DOHH2 (cell line): ENCODE measurements at regions not wholly inside any gene's neighbourhood (a gene's known extent, or its start where the extent isn't known, plus 50 kb on each side); places are given as distances from the start of the nearest gene placed in this dataset.
"Not testable (repeated sequence)": the region's sequence is repeated elsewhere in the genome, so short reads cannot be mapped to it uniquely, and the experiment has no call there.

Experiments used
- H3F3A ChIP-seq: fragments of 200-600 bp; sonication (generic), shearing (Covaris generic); 2 replicates; pipeline ENCODE4 v1.6.0; 2016; ENCODE audit warnings: antibody characterized with exemption, mild to moderate bottlenecking; ENCODE audit not compliant: control insufficient read depth, insufficient read depth
- H3K27ac ChIP-seq: fragments of 200-600 bp; sonication (generic); 2 replicates; pipeline ENCODE4 v1.5.1; 2014; ENCODE audit warnings: low read depth, mild to moderate bottlenecking, low read length, moderate library complexity
- H3K27me3 ChIP-seq: fragments of 200-600 bp; sonication (generic); 2 replicates; pipeline ENCODE4 v1.6.1; 2014; ENCODE audit warnings: mild to moderate bottlenecking, low read length, mixed read lengths; ENCODE audit not compliant: control insufficient read depth
- H3K36me3 ChIP-seq: fragments of 200-600 bp; sonication (generic); 2 replicates; pipeline ENCODE4 v1.6.1; 2014; ENCODE audit warnings: mild to moderate bottlenecking, low read length, moderate library complexity, mixed read lengths; ENCODE audit not compliant: control insufficient read depth
- H3K4me1 ChIP-seq: fragments of 200-600 bp; sonication (generic); 2 replicates; pipeline ENCODE4 v1.6.1; 2014; ENCODE audit warnings: mild to moderate bottlenecking, low read length, mixed read lengths; ENCODE audit not compliant: control insufficient read depth
- H3K4me2 ChIP-seq: fragments of 200-600 bp; sonication (generic); 2 replicates; pipeline ENCODE4 v1.6.0; 2014; ENCODE audit warnings: mild to moderate bottlenecking, low read length, moderate library complexity
- H3K4me3 ChIP-seq: fragments of 200-600 bp; sonication (generic); 2 replicates; pipeline ENCODE4 v1.5.1; 2014; ENCODE audit warnings: mild to moderate bottlenecking, low read length, mixed read lengths
- H3K79me2 ChIP-seq: fragments of 200-600 bp; sonication (generic); 2 replicates; pipeline ENCODE4 v1.6.1; 2014; ENCODE audit warnings: mild to moderate bottlenecking, low read length, mixed read lengths; ENCODE audit not compliant: control insufficient read depth
- H3K9me2 ChIP-seq: fragments of 200-600 bp; sonication (generic); replicated peaks from 2 replicates; pipeline ENCODE4 v1.6.1; 2014; ENCODE audit warnings: mild to moderate bottlenecking, low read length, mixed read lengths; ENCODE audit not compliant: control insufficient read depth
- H3K9me3 ChIP-seq: fragments of 200-600 bp; sonication (generic); 2 replicates; pipeline ENCODE4 v1.6.1; 2014; ENCODE audit warnings: antibody characterized with exemption, low read length, mixed read lengths; ENCODE audit not compliant: control insufficient read depth, insufficient read depth
- H4K20me1 ChIP-seq: fragments of 200-600 bp; sonication (generic); 2 replicates; pipeline ENCODE4 v1.6.0; 2014; ENCODE audit warnings: low read depth, mild to moderate bottlenecking, antibody characterized with exemption, low read length, moderate library complexity; ENCODE audit not compliant: control insufficient read depth, insufficient read depth
- CTCF ChIP-seq: fragments of 200-600 bp; sonication (generic); IDR thresholded peaks from one replicate; pipeline ENCODE4 v1.5.1; 2014; ENCODE audit warnings: antibody characterized with exemption, mild to moderate bottlenecking, low read depth, low read length; ENCODE audit not compliant: poor library complexity, severe bottlenecking
- EZH2phosphoT487 ChIP-seq: fragments of 200-600 bp; sonication (generic); IDR thresholded peaks from 2 replicates; pipeline ENCODE4 v1.6.1; 2017; ENCODE audit warnings: borderline replicate concordance, mild to moderate bottlenecking, antibody characterized with exemption, low read length, moderate library complexity, mixed read lengths

- H3F3A ChIP-seq: no peaks in the 10 kb centered on the region
- no peaks in the 10 kb centered on the region for H3K9me2 ChIP-seq
- H3K4me2 ChIP-seq: no peak overlapping the region
- TF ChIP-seq EZH2phosphoT487 (no peak), CTCF (peak; percentile 61)
- H3K27ac ChIP-seq: no peak overlapping the region
- no peaks in the 10 kb centered on the region for H3K4me1 ChIP-seq
- H4K20me1 ChIP-seq: no peaks in the 10 kb centered on the region
- no peaks in the 10 kb centered on the region for H3K9me3 ChIP-seq
- H3K79me2 ChIP-seq: no peaks in the 10 kb centered on the region
- no peaks in the 10 kb centered on the region for H3K36me3 ChIP-seq
- H3K27me3 ChIP-seq: no peaks in the 10 kb centered on the region
- no peak overlapping the region for H3K4me3 ChIP-seq
Observed at GRCh38 chr15:77870195-77871065, 207.1 kb downstream of the TBC1D2B start.

GRCh38 chr15:77869021-77869895 lies 208.3 kb downstream of the TBC1D2B start:
- Histone ChIP-seq H4K20me1 (no peaks in the 10 kb centered on the region), H3K9me2 (no peaks in the 10 kb centered on the region), H3K4me3 (no peak overlapping the region), H3F3A (no peaks in the 10 kb centered on the region), H3K27me3 (no peaks in the 10 kb centered on the region), H3K79me2 (no peaks in the 10 kb centered on the region), H3K4me2 (no peak overlapping the region), H3K9me3 (no peaks in the 10 kb centered on the region), H3K27ac (no peak overlapping the region), H3K4me1 (no peaks in the 10 kb centered on the region), H3K36me3 (no peaks in the 10 kb centered on the region)
- TF ChIP-seq EZH2phosphoT487: no peak
- TF ChIP-seq CTCF: no peak

- H3K79me2 ChIP-seq, H3K4me1 ChIP-seq, H4K20me1 ChIP-seq, H3K27me3 ChIP-seq, H3K4me2 ChIP-seq, H3K36me3 ChIP-seq, H3F3A ChIP-seq, H3K27ac ChIP-seq, H3K4me3 ChIP-seq, H3K9me3 ChIP-seq, H3K9me2 ChIP-seq: not testable (repeated sequence)
Observed at GRCh38 chr15:77868048-77868629, 209.4 kb downstream of the TBC1D2B start.
